ENCODE measurements at regions not wholly inside any gene's neighbourhood (a gene's known extent, or its start where the extent isn't known, plus 50 kb on each side); places are given as distances from the start of the nearest gene placed in this dataset.

- CTCF ChIA-PET = no interaction called here
- peaks cover 0 to 25% of the 10 kb centered on the region in 2 experiments; a peak in 1 of 4 replicates for H3K4me1 ChIP-seq (ENCODE audit: control insufficient read depth in 1 of 2, insufficient read depth in 2 of 2, low read length in 2 of 2)
- H3K27ac ChIP-seq (ENCODE audit: low read depth, low read length) = no peak overlapping the region; the same call in 1 of the 2 replicates
- no peaks in the 10 kb centered on the region for H3K9me3 ChIP-seq (ENCODE audit: control insufficient read depth in 1 of 2, insufficient read depth in 1 of 2, low read depth in 1 of 2, low read length in 2 of 2)
- ATAC-seq = no peak
- intact Hi-C loops (cut with micrococcal nuclease) = no loop called here
- H3K4me3 ChIP-seq (replicated peaks in 1 of 2; ENCODE audit: low read depth in 1 of 2, low read length in 2 of 2) = no peak overlapping the region
- TF ChIP-seq, protein P1, sequence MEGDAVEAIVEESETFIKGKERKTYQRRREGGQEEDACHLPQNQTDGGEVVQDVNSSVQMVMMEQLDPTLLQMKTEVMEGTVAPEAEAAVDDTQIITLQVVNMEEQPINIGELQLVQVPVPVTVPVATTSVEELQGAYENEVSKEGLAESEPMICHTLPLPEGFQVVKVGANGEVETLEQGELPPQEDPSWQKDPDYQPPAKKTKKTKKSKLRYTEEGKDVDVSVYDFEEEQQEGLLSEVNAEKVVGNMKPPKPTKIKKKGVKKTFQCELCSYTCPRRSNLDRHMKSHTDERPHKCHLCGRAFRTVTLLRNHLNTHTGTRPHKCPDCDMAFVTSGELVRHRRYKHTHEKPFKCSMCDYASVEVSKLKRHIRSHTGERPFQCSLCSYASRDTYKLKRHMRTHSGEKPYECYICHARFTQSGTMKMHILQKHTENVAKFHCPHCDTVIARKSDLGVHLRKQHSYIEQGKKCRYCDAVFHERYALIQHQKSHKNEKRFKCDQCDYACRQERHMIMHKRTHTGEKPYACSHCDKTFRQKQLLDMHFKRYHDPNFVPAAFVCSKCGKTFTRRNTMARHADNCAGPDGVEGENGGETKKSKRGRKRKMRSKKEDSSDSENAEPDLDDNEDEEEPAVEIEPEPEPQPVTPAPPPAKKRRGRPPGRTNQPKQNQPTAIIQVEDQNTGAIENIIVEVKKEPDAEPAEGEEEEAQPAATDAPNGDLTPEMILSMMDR (IDR thresholded peaks at IDR 0.05 in 2 of 3, conservative IDR thresholded peaks at IDR 0.05 in 1 of 3; ENCODE audit: borderline replicate concordance in 1 of 3, insufficient read depth in 1 of 3, low read depth in 2 of 3, low read length in 2 of 3) = peak in 1 of 3 experiments; percentile 25; a peak in 1 of 6 replicates
- no peak for TF ChIP-seq EGR1 (IDR thresholded peaks at IDR 0.05; ENCODE audit: low read depth)
- no peak overlapping the region for H3K4me2 ChIP-seq (ENCODE audit: low read length)
- RAD21 ChIA-PET (ENCODE audit: low non-redundant PET in 1 of 2, low total read pairs in 2 of 2, uncharacterized antibody in 2 of 2, unreplicated experiment in 2 of 2) = no interaction called here
- H3K9ac ChIP-seq (ENCODE audit: low read length) = no peak overlapping the region
- no peak overlapping the region for H2AFZ ChIP-seq (ENCODE audit: low read depth, low read length, poor library complexity, severe bottlenecking)
- no peaks in the 10 kb centered on the region for H3K79me2 ChIP-seq (ENCODE audit: insufficient read depth, low read length)
- BruUV-seq (replicated peaks) = no TSS peak
- H3K36me3 ChIP-seq (ENCODE audit: control insufficient read depth in 1 of 2, insufficient read depth in 2 of 2, low read length in 2 of 2) = no peaks in the 10 kb centered on the region
- H3K27me3 ChIP-seq (ENCODE audit: insufficient read depth, low read length) = no peaks in the 10 kb centered on the region
- H3K9me2 ChIP-seq (ENCODE audit: insufficient read depth) = no peaks in the 10 kb centered on the region
- POLR2A ChIA-PET = interaction anchor here (1.2 kb wide), 1 partner anchor 161 kb away, joined by 3 read pairs; no protein-coding TSS in a partner anchor
- H4K20me1 ChIP-seq (ENCODE audit: insufficient read depth) = no peaks in the 10 kb centered on the region
- DNase-seq (ENCODE audit: low read depth, low spot score) = no peak
These were observed 144.1 kb upstream of the IER5L start for GRCh38 chr9:129322022-129322621.

GRCh38 chr9:129321286-129322021, 143.4 kb upstream of the IER5L start:
- no TSS peak for BruUV-seq (replicated peaks)
- RAD21 ChIA-PET (ENCODE audit: low non-redundant PET in 1 of 2, low total read pairs in 2 of 2, uncharacterized antibody in 2 of 2, unreplicated experiment in 2 of 2) = interaction anchor here in 1 of 2 experiments (0.6 kb wide), 1 partner anchor 17 kb away, joined by 5 read pairs; no protein-coding TSS in a partner anchor
- Histone ChIP-seq H3K9me3 (ENCODE audit: control insufficient read depth in 1 of 2, insufficient read depth in 1 of 2, low read depth in 1 of 2, low read length in 2 of 2) (no peaks in the 10 kb centered on the region), H4K20me1 (ENCODE audit: insufficient read depth) (no peaks in the 10 kb centered on the region), H3K4me1 (ENCODE audit: control insufficient read depth in 1 of 2, insufficient read depth in 2 of 2, low read length in 2 of 2) (peaks cover 0 to 25% of the 10 kb centered on the region in 2 experiments; a peak in 1 of 4 replicates), H3K4me2 (ENCODE audit: low read length) (no peak overlapping the region), H3K9me2 (ENCODE audit: insufficient read depth) (no peaks in the 10 kb centered on the region), H3K36me3 (ENCODE audit: control insufficient read depth in 1 of 2, insufficient read depth in 2 of 2, low read length in 2 of 2) (no peaks in the 10 kb centered on the region), H3K27ac (ENCODE audit: low read depth, low read length) (no peak overlapping the region; the same call in 1 of the 2 replicates), H3K27me3 (ENCODE audit: insufficient read depth, low read length) (no peaks in the 10 kb centered on the region), H2AFZ (ENCODE audit: low read depth, low read length, poor library complexity, severe bottlenecking) (no peak overlapping the region), H3K4me3 (replicated peaks in 1 of 2; ENCODE audit: low read depth in 1 of 2, low read length in 2 of 2) (no peak overlapping the region), H3K9ac (ENCODE audit: low read length) (no peak overlapping the region), H3K79me2 (ENCODE audit: insufficient read depth, low read length) (no peaks in the 10 kb centered on the region)
- POLR2A ChIA-PET = no interaction called here
- intact Hi-C loops (cut with micrococcal nuclease) = no loop called here
- ATAC-seq (no peak), DNase-seq (ENCODE audit: low read depth, low spot score) (no peak)
- CTCF ChIA-PET = no interaction called here
- no peak for TF ChIP-seq YY1 (IDR thresholded peaks at IDR 0.05; ENCODE audit: extremely low read depth, insufficient replicate concordance, low read depth, low read length)
- no peak for TF ChIP-seq SRF (IDR thresholded peaks at IDR 0.05; ENCODE audit: low read depth)
- no peak for TF ChIP-seq POLR2A (IDR thresholded peaks at IDR 0.05; ENCODE audit: borderline replicate concordance, extremely low read depth, insufficient read depth, insufficient read length)
- no peak for TF ChIP-seq CBX3 (IDR thresholded peaks at IDR 0.05; ENCODE audit: low read depth)
- no peak for TF ChIP-seq RAD21 (IDR thresholded peaks at IDR 0.05; ENCODE audit: low read depth)
- TF ChIP-seq EZH2 (IDR thresholded peaks at IDR 0.05) = no peak
- TF ChIP-seq, protein P2, sequence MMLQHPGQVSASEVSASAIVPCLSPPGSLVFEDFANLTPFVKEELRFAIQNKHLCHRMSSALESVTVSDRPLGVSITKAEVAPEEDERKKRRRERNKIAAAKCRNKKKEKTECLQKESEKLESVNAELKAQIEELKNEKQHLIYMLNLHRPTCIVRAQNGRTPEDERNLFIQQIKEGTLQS (IDR thresholded peaks at IDR 0.05) = no peak
- no peak for TF ChIP-seq ZFX (IDR thresholded peaks at IDR 0.05)
- TF ChIP-seq, protein P1 (IDR thresholded peaks at IDR 0.05 in 2 of 3, conservative IDR thresholded peaks at IDR 0.05 in 1 of 3; ENCODE audit: borderline replicate concordance in 1 of 3, insufficient read depth in 1 of 3, low read depth in 2 of 3, low read length in 2 of 3) = no peak
- no peak for TF ChIP-seq FOSL1 (IDR thresholded peaks at IDR 0.05; ENCODE audit: low read depth)
- TF ChIP-seq ELF1 (IDR thresholded peaks at IDR 0.05; ENCODE audit: borderline replicate concordance, low read depth) = no peak
